SK-N-SH treated with all-trans-retinoic acid at 6 μM for 48 hours (cell line): ENCODE measurements at regions not wholly inside any gene's neighbourhood (a gene's known extent, or its start where the extent isn't known, plus 50 kb on each side); places are given as distances from the start of the nearest gene placed in this dataset.

Source experiments
- ATAC-seq: fragments of 200-7000 bp; cut with Tn5 transposase; 3 replicates; pipeline ENCODE4 v1.9.1; 2020; ENCODE audit warnings: mild to moderate bottlenecking, moderate library complexity
- ARNTL ChIP-seq: fragments of 450-650 bp; formaldehyde crosslinking; IDR thresholded peaks from 2 replicates; pipeline ENCODE4 v1.5.0; 2020; ENCODE audit warnings: low read depth, mild to moderate bottlenecking, moderate library complexity, borderline replicate concordance
- BACH2 ChIP-seq: fragments of 250-450 bp; sonication (Bioruptor Pico); IDR thresholded peaks from 2 replicates; pipeline ENCODE4 v1.9.0; 2021; ENCODE audit warnings: mild to moderate bottlenecking, borderline replicate concordance
- CREB5 ChIP-seq: fragments of 250-450 bp; sonication (Bioruptor Pico); IDR thresholded peaks from 2 replicates; pipeline ENCODE4 v1.5.1; 2020; ENCODE audit warnings: low read depth, mild to moderate bottlenecking, moderate library complexity
- CSDC2 ChIP-seq: fragments of 250-450 bp; sonication (Bioruptor Pico); IDR thresholded peaks from 2 replicates; pipeline ENCODE4 v1.5.0; 2020; ENCODE audit warnings: mild to moderate bottlenecking, moderate library complexity
- ESRRG ChIP-seq: fragments of 250-450 bp; sonication (Bioruptor Pico); IDR thresholded peaks from 2 replicates; pipeline ENCODE4 v1.6.1; 2021; ENCODE audit warnings: mild to moderate bottlenecking
- GLIS3 ChIP-seq: fragments of 250-450 bp; sonication (Bioruptor Pico); IDR thresholded peaks from 2 replicates; pipeline ENCODE4 v1.5.0; 2020; ENCODE audit warnings: mild to moderate bottlenecking, moderate library complexity
- ISL1 ChIP-seq: fragments of 250-450 bp; sonication (Bioruptor Pico); IDR thresholded peaks from 2 replicates; pipeline ENCODE4 v2.1.2; 2022; ENCODE audit warnings: mild to moderate bottlenecking, moderate library complexity
- OSR1 ChIP-seq: fragments of 250-450 bp; sonication (Bioruptor Pico); IDR thresholded peaks from 2 replicates; pipeline ENCODE4 v1.8.0; 2022; ENCODE audit warnings: moderate library complexity, mild to moderate bottlenecking, inconsistent platforms
- PATZ1 ChIP-seq: fragments of 250-450 bp; sonication (Bioruptor Pico); IDR thresholded peaks from 2 replicates; pipeline ENCODE4 v1.8.0; 2020; ENCODE audit warnings: mild to moderate bottlenecking, moderate library complexity, borderline replicate concordance
- POU6F1 ChIP-seq: fragments of 250-450 bp; sonication (Bioruptor Pico); IDR thresholded peaks from 2 replicates; pipeline ENCODE4 v1.8.0; 2021; ENCODE audit warnings: low read depth, mild to moderate bottlenecking, moderate library complexity, borderline replicate concordance
- PPARA ChIP-seq: fragments of 250-450 bp; sonication (Bioruptor Pico); IDR thresholded peaks from 2 replicates; pipeline ENCODE4 v1.5.0; 2020; ENCODE audit warnings: mild to moderate bottlenecking, borderline replicate concordance
- RARB ChIP-seq: fragments of 250-450 bp; sonication (Bioruptor Pico); IDR thresholded peaks from 2 replicates; pipeline ENCODE4 v1.8.0; 2021; ENCODE audit warnings: mild to moderate bottlenecking, moderate library complexity
- SNAI2 ChIP-seq: fragments of 250-450 bp; sonication (Bioruptor Pico); IDR thresholded peaks from 2 replicates; pipeline ENCODE4 v1.5.0; 2020; ENCODE audit warnings: mild to moderate bottlenecking, moderate library complexity
- TCF4 ChIP-seq: fragments of 250-450 bp; sonication (Bioruptor Pico); IDR thresholded peaks from 2 replicates; pipeline ENCODE4 v1.8.0; 2021; ENCODE audit warnings: mild to moderate bottlenecking, moderate library complexity, borderline replicate concordance
- TOX ChIP-seq: fragments of 250-450 bp; sonication (Bioruptor Pico); IDR thresholded peaks from 2 replicates; pipeline ENCODE4 v1.8.0; 2021; ENCODE audit warnings: mild to moderate bottlenecking, moderate library complexity, borderline replicate concordance
- ZC3H10 ChIP-seq: fragments of 250-450 bp; sonication (Bioruptor Pico); IDR thresholded peaks from 2 replicates; pipeline ENCODE4 v1.5.1; 2021; ENCODE audit warnings: mild to moderate bottlenecking, moderate library complexity
- ZNF565 ChIP-seq: fragments of 450-650 bp; formaldehyde crosslinking; conservative IDR thresholded peaks from 2 replicates; pipeline ENCODE4 v1.5.0; 2020; ENCODE audit warnings: low read depth, mild to moderate bottlenecking, moderate library complexity
- ZNF70 ChIP-seq: fragments of 450-650 bp; formaldehyde crosslinking; IDR thresholded peaks from 2 replicates; pipeline ENCODE4 v1.5.0; 2020; ENCODE audit warnings: mild to moderate bottlenecking, moderate library complexity
- ZNF8 ChIP-seq: fragments of 450-650 bp; formaldehyde crosslinking; IDR thresholded peaks from 2 replicates; pipeline ENCODE4 v1.5.0; 2020; ENCODE audit warnings: mild to moderate bottlenecking, moderate library complexity
- TF ChIP-seq, protein P1 (sequence below): fragments of 250-450 bp; sonication (Bioruptor Pico); IDR thresholded peaks from 2 replicates; pipeline ENCODE4 v1.5.1; 2021; ENCODE audit warnings: mild to moderate bottlenecking, moderate library complexity
- TF ChIP-seq, protein P2 (sequence below): fragments of 250-450 bp; sonication (Bioruptor Pico); IDR thresholded peaks from 2 replicates; pipeline ENCODE4 v1.5.0; 2020; ENCODE audit warnings: mild to moderate bottlenecking, moderate library complexity

DNA sequence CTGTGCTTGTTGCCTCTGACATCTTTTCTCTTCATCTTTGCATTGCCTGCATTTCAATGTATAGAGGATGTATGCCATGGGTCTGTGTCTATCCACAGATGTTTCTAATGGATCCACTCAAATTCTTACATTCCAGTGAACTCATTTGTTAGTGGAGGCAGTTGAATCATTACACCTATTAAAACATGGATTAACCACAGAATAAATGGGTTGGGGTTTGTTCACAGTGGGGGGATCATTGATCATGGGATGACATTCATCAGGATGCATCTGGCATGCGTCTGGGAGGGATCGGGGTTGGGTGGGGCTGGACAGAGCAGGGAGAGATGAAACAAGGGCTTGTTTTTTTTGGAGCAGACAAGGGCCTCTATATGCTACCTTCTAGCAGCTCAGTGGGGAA lies 182.5 kb downstream of the RHOU start:
- TF ChIP-seq PPARA (CRISPR knock-in tag): no peak
- TF ChIP-seq ZC3H10: no peak
- TF ChIP-seq, protein P1, sequence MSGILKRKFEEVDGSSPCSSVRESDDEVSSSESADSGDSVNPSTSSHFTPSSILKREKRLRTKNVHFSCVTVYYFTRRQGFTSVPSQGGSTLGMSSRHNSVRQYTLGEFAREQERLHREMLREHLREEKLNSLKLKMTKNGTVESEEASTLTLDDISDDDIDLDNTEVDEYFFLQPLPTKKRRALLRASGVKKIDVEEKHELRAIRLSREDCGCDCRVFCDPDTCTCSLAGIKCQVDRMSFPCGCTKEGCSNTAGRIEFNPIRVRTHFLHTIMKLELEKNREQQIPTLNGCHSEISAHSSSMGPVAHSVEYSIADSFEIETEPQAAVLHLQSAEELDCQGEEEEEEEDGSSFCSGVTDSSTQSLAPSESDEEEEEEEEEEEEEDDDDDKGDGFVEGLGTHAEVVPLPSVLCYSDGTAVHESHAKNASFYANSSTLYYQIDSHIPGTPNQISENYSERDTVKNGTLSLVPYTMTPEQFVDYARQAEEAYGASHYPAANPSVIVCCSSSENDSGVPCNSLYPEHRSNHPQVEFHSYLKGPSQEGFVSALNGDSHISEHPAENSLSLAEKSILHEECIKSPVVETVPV (CRISPR knock-in tag): no peak
- TF ChIP-seq OSR1: no peak
- TF ChIP-seq PATZ1 (CRISPR knock-in tag): no peak
- no peak for TF ChIP-seq RARB (CRISPR knock-in tag)
- TF ChIP-seq ZNF70 (CRISPR knock-in tag): no peak
- TF ChIP-seq ARNTL (CRISPR knock-in tag): no peak
- no peak for TF ChIP-seq BACH2 (CRISPR knock-in tag)
- TF ChIP-seq SNAI2 (CRISPR knock-in tag): no peak
- no peak for TF ChIP-seq TCF4 (CRISPR knock-in tag)
- no peak for TF ChIP-seq TOX (CRISPR knock-in tag)
- TF ChIP-seq CSDC2 (CRISPR knock-in tag): no peak
- TF ChIP-seq ESRRG: no peak
- TF ChIP-seq ZNF565 (CRISPR knock-in tag): no peak
- TF ChIP-seq ISL1 (CRISPR knock-in tag): no peak
- TF ChIP-seq CREB5 (CRISPR knock-in tag): no peak
- no peak for TF ChIP-seq POU6F1 (CRISPR knock-in tag)
- TF ChIP-seq ZNF8 (CRISPR knock-in tag): no peak
- TF ChIP-seq GLIS3 (CRISPR knock-in tag): no peak
- no peak for ATAC-seq

GRCh38 chr1:228918335-228918734 lies 183.1 kb downstream of the RHOU start:
- no peak for ATAC-seq
- TF ChIP-seq POU6F1 (CRISPR knock-in tag) (no peak), ARNTL (CRISPR knock-in tag) (no peak), TOX (CRISPR knock-in tag) (no peak), BACH2 (CRISPR knock-in tag) (no peak), GLIS3 (CRISPR knock-in tag) (no peak)

DNA sequence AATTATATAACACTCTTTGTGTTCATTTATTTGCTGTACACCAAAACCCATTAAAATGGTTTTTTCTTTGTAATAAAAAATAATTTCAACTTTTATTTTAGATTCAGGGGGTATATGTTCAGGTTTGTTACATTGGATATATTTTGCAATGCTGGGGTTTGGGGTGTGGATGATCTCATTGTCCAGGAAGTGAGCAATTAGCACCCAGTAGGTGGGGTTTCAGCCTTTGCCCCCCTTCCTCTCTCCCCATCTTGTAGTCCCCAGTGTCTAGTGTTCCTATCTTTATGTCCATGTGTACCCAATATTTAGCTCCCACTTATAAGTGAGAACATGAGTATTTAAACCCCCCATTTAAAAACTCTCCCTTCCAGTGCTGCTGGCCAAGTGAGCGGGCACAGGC lies 184.6 kb downstream of the RHOU start:
- ATAC-seq: no peak
- no peak for TF ChIP-seq CSDC2 (CRISPR knock-in tag)
- TF ChIP-seq TCF4 (CRISPR knock-in tag): no peak
- no peak for TF ChIP-seq RARB (CRISPR knock-in tag)
- no peak for TF ChIP-seq OSR1
- no peak for TF ChIP-seq POU6F1 (CRISPR knock-in tag)
- no peak for TF ChIP-seq ARNTL (CRISPR knock-in tag)
- TF ChIP-seq ZNF8 (CRISPR knock-in tag): no peak
- TF ChIP-seq GLIS3 (CRISPR knock-in tag): no peak
- no peak for TF ChIP-seq BACH2 (CRISPR knock-in tag)
- TF ChIP-seq ZC3H10: no peak
- no peak for TF ChIP-seq SNAI2 (CRISPR knock-in tag)
- TF ChIP-seq, protein P1 (CRISPR knock-in tag): no peak
- TF ChIP-seq PPARA (CRISPR knock-in tag): no peak
- TF ChIP-seq, protein P2, sequence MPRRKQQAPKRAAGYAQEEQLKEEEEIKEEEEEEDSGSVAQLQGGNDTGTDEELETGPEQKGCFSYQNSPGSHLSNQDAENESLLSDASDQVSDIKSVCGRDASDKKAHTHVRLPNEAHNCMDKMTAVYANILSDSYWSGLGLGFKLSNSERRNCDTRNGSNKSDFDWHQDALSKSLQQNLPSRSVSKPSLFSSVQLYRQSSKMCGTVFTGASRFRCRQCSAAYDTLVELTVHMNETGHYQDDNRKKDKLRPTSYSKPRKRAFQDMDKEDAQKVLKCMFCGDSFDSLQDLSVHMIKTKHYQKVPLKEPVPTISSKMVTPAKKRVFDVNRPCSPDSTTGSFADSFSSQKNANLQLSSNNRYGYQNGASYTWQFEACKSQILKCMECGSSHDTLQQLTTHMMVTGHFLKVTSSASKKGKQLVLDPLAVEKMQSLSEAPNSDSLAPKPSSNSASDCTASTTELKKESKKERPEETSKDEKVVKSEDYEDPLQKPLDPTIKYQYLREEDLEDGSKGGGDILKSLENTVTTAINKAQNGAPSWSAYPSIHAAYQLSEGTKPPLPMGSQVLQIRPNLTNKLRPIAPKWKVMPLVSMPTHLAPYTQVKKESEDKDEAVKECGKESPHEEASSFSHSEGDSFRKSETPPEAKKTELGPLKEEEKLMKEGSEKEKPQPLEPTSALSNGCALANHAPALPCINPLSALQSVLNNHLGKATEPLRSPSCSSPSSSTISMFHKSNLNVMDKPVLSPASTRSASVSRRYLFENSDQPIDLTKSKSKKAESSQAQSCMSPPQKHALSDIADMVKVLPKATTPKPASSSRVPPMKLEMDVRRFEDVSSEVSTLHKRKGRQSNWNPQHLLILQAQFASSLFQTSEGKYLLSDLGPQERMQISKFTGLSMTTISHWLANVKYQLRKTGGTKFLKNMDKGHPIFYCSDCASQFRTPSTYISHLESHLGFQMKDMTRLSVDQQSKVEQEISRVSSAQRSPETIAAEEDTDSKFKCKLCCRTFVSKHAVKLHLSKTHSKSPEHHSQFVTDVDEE (CRISPR knock-in tag): no peak
